WERI-Rb-1 (cell line): ENCODE measurements at regions not wholly inside any gene's neighbourhood (a gene's known extent, or its start where the extent isn't known, plus 50 kb on each side); places are given as distances from the start of the nearest gene placed in this dataset.

Experiments
- DNase-seq: peaks from one replicate; pipeline ENCODE4 v3.0.0-alpha.2; 2020
- H3K27ac ChIP-seq: fragments of 250-450 bp; sonication (Bioruptor Pico); 2 replicates; pipeline ENCODE4 v1.5.1; 2020; ENCODE audit warnings: mild to moderate bottlenecking, moderate library complexity
- H3K27me3 ChIP-seq: fragments of 250-450 bp; sonication (Bioruptor Pico); 2 replicates; pipeline ENCODE4 v1.5.1; 2021; ENCODE audit warnings: mild to moderate bottlenecking, low read depth, moderate library complexity; ENCODE audit not compliant: insufficient read depth, severe bottlenecking
- H3K36me3 ChIP-seq: fragments of 250-450 bp; sonication (Bioruptor Pico); 2 replicates; pipeline ENCODE4 v1.5.1; 2020; ENCODE audit warnings: mild to moderate bottlenecking, moderate library complexity
- H3K4me3 ChIP-seq: 2 replicates; pipeline ENCODE4 v1.5.1; 2011; ENCODE audit warnings: low read depth, mild to moderate bottlenecking, control low read depth, low read length
- H3K9me3 ChIP-seq: fragments of 250-450 bp; sonication (Bioruptor Pico); 2 replicates; pipeline ENCODE4 v1.5.1; 2021; ENCODE audit warnings: mild to moderate bottlenecking, moderate library complexity; ENCODE audit not compliant: severe bottlenecking
- CTCF ChIP-seq: IDR thresholded peaks from 2 replicates; pipeline ENCODE4 v1.5.1; 2011; ENCODE audit warnings: low read depth, mild to moderate bottlenecking, control low read depth, inconsistent platforms, low read length

- no peak for DNase-seq
- Histone ChIP-seq H3K27me3 (no peaks in the 10 kb centered on the region), H3K9me3 (no peaks in the 10 kb centered on the region), H3K4me3 (no peak overlapping the region), H3K27ac (no peak overlapping the region), H3K36me3 (no peaks in the 10 kb centered on the region)
- TF ChIP-seq CTCF, result no peak
Observed at GRCh38 chr6:44618371-44618770, 230.9 kb downstream of the CDC5L start.

DNA sequence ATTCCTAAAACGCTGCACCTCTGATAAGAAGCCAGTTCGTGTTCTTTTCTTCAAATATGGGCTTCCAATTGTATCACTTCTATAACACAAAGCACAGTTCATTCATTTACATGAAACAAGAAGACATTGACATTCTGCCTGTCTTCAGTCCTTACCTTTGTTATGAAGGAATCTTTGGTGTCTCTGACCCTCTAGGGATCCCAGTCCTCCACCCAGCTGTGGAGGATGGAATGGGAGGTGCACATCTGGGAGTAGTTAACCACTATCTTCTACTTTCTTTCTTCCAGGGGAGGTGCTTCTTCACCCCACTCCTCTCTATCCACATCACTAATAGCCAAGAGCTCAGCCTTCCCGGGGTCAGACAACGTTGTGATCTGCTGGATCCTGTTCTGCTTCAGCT, 233.4 kb downstream of the CDC5L start:
- TF ChIP-seq CTCF, result no peak
- H3K36me3 ChIP-seq, result no peaks in the 10 kb centered on the region
- no peaks in the 10 kb centered on the region for H3K9me3 ChIP-seq
- DNase-seq, result no peak
- H3K27ac ChIP-seq, result no peak overlapping the region
- H3K4me3 ChIP-seq, result no peak overlapping the region
- H3K27me3 ChIP-seq, result no peaks in the 10 kb centered on the region

- no peaks in the 10 kb centered on the region for H3K36me3 ChIP-seq
- no peaks in the 10 kb centered on the region for H3K27me3 ChIP-seq
- DNase-seq, result no peak
- no peak for TF ChIP-seq CTCF
- no peak overlapping the region for H3K27ac ChIP-seq
- H3K9me3 ChIP-seq, result no peaks in the 10 kb centered on the region
- H3K4me3 ChIP-seq, result no peak overlapping the region
Observed at GRCh38 chr6:44621846-44622245, 234.3 kb downstream of the CDC5L start.

DNA sequence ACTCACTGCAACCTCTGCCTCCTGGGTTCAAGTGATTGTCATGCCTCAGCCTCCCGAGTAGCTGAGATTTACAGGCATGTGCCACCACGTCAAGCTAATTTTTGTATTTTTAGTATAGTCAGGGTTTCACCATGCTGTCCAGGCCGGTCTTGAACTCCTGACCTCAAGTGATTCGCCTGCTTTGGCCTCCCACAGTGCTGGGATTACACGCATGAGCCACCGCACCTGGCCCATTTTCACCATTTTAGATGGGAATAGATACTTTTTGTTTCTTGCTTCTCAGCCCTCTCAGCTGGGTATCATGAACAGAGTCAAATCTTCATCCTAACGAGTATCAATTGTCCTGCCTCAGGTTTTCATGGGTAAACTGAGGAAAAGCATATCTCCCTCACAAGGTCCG, 235.0 kb downstream of the CDC5L start:
- no peak overlapping the region for H3K27ac ChIP-seq
- no peaks in the 10 kb centered on the region for H3K9me3 ChIP-seq
- TF ChIP-seq CTCF, result no peak
- H3K36me3 ChIP-seq, result no peaks in the 10 kb centered on the region
- no peak overlapping the region for H3K4me3 ChIP-seq
- H3K27me3 ChIP-seq, result no peaks in the 10 kb centered on the region
- no peak for DNase-seq

GRCh38 chr6:44622956-44623355, 235.4 kb downstream of the CDC5L start:
- no peak for DNase-seq

More at GRCh38 chr6:44622956-44623355, 235.4 kb downstream of the CDC5L start:
- H3K4me3 ChIP-seq, result no peak overlapping the region
- TF ChIP-seq CTCF, result no peak
- H3K9me3 ChIP-seq, result no peaks in the 10 kb centered on the region
- H3K27ac ChIP-seq, result no peak overlapping the region
- H3K27me3 ChIP-seq, result no peaks in the 10 kb centered on the region
- no peaks in the 10 kb centered on the region for H3K36me3 ChIP-seq
